Lower leg skin (tissue), 3 donors: ENCODE measurements at regions not wholly inside any gene's neighbourhood (a gene's known extent, or its start where the extent isn't known, plus 50 kb on each side); places are given as distances from the start of the nearest gene placed in this dataset.

Experiments
- CTCF ChIP-seq, 3 donors: fragments of 450-650 bp; IDR thresholded peaks; one replicate each; pipeline ENCODE4 v1.5.1; 2016; ENCODE audit warnings: antibody characterized with exemption in 3 of 3, mild to moderate bottlenecking in 3 of 3, moderate library complexity in 2 of 3
- POLR2A ChIP-seq, 2 donors: fragments of 450-650 bp; IDR thresholded peaks; one replicate each; pipeline ENCODE4 v1.6.1; 2016 to 2017; ENCODE audit warnings: antibody characterized with exemption in 2 of 2, mild to moderate bottlenecking in 1 of 2, moderate library complexity in 1 of 2

GRCh38 chr18:45403341-45404049, 211.8 kb upstream of the SLC14A2 start:
- TF ChIP-seq CTCF (IDR thresholded peaks at IDR 0.05): no peak
- no peak for TF ChIP-seq POLR2A (IDR thresholded peaks at IDR 0.05)
